ENCODE measurements at regions not wholly inside any gene's neighbourhood (a gene's known extent, or its start where the extent isn't known, plus 50 kb on each side); places are given as distances from the start of the nearest gene placed in this dataset.

DNA sequence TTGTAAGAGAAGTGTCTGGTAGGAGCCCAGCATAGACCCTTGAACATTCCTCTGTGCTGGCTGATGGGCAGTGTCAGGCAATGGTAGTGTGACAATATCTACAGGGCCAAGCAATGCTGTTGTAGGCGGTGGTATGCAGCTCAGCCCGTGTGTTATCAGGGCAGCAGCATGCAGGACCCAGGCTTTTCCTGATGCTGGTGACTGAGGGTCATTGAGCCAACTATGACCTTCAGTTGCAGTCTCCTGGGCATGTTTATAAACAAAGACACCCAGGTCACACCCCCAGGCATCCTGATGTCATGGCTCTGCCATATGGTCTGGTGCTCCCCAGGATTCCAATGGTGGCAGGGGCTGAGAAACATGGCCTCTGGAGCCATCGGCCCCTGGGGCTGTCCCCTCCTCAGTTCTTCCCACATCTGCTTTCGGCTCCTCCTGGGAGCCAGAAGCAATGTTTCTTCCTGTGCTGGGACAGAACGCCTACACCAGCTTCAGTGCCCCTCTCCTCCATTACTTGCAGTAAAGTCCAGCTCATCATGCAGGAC lies 518.0 kb upstream of the HS6ST1 start:
- DNase-seq = no peak

DNA sequence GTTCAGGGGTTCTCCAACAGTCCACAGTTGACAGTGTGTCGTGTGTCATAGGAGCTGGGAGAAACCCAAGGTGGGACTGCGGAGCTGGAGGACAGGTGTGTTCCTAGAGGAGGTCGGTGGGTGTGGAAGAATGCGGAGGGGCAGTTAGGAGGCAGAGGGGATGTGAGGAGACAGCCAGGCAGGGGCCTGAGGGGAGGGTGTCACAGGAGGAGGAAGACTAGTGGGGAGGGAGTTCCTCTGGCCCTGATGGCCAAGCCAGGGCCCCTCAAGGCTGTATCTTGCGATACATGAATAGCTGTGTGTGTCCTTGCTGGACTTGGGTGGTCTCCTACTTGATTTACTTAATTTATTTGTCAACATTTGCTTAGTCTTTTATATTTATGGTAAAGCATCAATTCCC lies 519.6 kb upstream of the HS6ST1 start:
- no peak for DNase-seq

DNA sequence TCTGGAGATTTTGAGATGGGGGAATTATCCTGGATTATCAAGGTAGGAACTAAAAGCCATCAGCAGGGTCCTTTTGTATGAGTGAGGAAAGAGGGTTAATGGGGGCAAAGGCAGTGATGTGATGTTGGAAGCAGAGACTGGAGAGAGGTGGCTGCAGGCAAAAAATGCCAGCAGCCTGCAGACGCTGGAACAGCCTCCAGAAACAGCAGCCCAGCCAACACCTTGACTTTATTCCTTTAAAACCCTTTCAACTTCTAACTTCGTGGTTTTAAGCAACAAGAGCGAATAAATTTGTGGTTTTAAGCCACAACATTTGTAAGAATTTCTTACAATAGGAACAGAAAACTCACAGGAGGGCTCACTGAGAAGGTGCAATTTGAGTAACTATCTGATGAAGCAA lies 523.1 kb upstream of the HS6ST1 start:
- no peak for DNase-seq

GRCh38 chr2:128867311-128867710 lies 548.6 kb upstream of the HS6ST1 start:
- no peak for DNase-seq

- DNase-seq = no peak
Measured at GRCh38 chr2:128867936-128868636, 549.4 kb upstream of the HS6ST1 start.

- no peak for DNase-seq
Measured at GRCh38 chr2:128868686-128869551, 550.3 kb upstream of the HS6ST1 start.

DNA sequence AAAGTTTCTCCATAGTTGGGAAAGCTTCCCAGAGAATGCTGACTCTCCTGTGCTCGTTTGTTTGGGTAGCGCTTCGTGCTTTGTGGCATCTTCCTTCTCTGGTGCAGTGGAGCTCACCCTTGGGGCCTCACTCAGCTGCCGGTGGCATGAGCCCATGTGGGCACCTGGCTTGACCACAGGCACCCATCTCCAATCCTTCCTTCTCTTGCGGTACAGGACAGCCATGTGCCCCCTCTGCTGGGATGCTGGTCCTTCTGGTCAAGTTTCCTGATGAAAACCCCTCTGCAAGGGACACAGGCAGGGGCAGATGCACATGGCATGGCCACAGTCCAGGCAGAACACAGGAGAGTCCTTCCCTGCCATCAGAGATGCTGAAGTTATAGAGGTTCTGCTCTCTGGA lies 555.9 kb upstream of the HS6ST1 start:
- DNase-seq = no peak

- no peak for DNase-seq
Measured at GRCh38 chr2:128876986-128877983, 558.6 kb upstream of the HS6ST1 start.

DNA sequence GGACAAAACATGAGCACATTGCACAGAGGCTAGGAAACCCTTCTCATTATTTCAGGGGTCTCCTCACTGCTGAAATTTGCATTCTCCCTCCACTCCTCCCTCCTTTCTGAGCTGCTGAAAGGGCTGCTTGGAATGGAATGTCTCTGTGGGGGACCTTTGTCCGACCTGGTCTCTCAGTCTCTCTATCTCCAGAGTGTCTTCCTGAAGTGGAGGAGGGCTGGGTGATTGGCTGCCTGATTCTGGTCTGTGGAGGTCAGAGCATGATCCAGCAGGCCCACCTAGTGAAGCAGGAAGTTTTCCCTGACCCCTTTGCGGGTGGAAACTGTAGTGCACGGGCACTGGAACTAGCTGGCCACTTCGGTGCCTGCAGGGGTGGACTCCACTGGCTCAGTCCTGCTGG lies 560.5 kb upstream of the HS6ST1 start:
- no peak for DNase-seq

- DNase-seq = no peak
Measured at GRCh38 chr2:128894896-128895295, 576.2 kb upstream of the HS6ST1 start.

DNA sequence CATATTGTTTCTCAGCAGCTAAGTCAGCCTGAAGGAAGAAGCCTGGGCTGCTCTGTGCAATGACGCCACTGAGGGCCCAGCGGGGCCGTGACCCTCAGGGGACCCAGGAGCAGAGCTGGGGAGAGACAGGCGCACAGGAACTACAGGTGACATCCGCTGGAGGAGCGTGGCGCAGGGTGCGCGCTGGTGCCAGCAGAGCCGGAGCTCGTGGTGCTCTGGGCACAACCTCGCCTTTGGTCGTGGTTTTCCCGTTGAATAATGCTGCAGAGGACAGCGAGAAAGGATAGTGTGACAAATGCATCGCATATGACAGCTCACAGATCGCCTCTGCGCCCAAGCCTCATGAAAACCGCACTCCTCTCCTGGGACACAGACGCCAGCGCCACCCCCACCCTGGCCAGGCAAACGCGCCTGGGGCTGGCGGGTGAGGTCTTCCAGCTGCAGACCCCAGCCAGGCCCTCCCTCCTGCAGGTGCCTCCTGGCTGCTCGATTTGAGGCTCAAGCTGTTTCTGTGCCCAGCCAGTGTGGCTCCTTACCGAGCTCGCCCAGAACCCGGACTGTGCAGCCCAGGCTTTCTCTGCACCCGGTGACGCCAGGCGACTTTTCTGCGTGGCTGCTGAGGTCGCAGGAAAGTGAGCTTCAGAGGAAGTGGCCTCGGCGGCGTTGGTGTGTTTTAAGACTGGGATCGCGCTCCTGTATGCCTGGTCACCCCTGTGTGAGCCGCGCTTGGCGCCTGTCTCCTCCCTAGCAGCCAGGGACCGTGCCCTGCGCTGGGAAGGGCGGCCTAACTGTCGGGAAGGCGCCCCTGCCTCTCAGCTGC lies 583.1 kb upstream of the HS6ST1 start:
- no peak for DNase-seq

DNA sequence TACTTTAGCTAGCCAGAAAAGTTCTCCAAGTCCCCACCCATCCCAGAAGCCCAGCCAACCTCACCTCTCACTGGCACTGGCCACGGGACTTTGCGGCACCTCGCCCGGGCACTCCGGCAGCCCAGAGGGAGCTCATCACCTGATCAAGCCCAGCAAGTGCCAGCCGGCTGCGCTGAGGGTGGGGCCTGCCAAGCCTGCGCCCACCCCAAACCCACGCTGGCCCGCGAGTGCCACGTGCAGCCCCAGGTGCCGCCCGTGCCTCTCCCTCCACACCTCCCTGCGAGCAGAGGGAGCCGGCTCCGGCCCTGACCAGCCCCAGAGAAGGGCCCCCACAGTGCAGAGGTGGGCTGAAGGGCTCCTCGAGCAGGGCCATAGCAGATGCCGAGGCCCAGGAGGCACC lies 585.0 kb upstream of the HS6ST1 start:
- DNase-seq = no peak

GRCh38 chr2:128911276-128911675 lies 592.6 kb upstream of the HS6ST1 start:
- DNase-seq = no peak

GRCh38 chr2:128914320-128914719 lies 595.7 kb upstream of the HS6ST1 start:
- no peak for DNase-seq

DNA sequence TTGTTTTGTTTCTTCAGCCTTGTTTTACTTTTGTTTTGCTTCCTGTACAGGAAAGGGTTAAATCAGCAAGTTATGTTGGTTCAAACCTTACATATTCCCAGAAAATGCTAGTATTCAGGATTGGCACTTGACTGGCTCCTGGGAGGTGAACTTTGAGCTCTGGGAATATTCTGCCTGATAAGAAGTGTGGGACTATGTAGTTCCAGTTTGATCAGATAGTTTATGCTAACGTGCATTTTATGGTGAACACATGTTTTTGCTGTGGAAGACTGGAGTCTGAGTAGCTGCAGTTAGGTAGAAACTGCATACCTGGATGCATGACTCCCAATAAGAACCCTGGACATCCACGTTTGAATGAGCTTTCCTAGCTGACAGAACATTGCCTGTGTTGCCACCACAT lies 603.1 kb upstream of the HS6ST1 start:
- DNase-seq = no peak

- no peak for DNase-seq
Measured at GRCh38 chr2:128922154-128922553, 603.5 kb upstream of the HS6ST1 start.

DNA sequence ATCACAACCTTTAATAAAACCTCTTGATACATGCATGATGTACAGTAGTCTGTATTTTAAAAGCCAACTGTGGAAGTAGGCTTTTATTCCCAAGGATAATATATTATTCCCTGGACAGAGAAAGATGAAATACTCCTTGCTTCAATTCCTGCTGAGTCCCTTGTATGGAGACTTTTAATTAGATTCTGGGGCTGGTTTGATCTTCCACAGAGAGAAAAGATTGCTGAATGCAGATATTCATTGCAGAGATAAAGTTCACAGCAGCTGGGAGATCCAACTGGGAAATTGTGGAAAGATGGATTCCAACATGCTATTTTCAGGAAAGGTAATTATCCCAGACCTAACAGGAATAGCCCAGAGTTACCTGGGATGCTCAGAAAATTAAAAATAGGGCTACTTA lies 607.0 kb upstream of the HS6ST1 start:
- DNase-seq = no peak

DNA sequence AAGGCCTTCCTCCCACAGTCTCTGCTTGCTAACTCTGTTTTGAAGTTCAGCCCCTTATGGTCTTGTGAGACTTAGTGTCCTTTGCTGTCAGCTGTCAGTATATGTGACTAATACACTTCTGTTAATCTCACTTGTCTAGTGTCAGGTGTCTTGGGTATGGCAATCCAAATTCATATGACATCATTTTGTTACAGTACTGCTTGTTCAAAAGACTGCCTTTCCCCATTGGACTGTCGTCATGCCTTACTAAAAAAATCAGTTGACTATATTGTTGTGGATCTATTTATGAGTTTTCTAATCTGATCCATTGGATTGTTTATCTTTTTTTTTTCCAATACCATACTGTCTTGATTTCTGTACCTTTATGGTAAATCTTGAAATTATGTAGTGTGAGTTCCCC lies 611.4 kb upstream of the HS6ST1 start:
- no peak for DNase-seq

DNA sequence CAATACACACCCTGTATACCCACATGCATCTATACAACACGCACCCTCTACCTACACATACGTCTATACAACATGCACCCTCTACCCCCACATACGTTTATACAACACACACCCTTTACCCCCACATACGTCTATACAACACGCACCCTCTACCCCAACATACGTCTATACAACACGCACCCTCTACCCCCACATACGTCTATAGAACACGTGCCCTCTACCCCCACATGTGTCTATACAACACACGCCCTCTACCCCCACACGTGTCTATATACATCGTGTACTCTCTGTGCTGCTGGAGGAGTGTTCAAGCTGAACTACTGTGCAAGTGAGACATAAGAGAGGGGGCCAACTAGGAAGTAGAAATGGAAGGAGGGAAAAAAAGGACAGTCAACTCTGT lies 621.7 kb upstream of the HS6ST1 start:
- DNase-seq = no peak

DNA sequence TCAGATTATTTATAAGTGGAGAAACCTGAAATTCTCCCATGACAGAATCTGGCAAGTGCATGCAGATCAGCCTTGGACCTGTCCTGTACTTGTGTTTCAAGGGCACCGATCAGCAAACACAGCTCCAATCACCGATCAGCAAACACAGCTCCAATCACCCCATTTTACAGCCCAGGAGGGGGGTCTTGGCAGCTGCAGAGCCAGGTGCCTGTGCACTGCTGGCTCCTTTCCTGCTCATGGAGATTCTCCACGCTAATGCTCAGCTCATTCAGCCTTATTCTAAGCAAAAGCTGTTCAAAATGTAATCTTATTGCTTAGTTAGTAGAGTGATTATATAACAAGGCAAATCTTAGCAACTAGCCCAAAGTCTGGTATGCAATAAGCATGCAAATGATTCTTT lies 623.1 kb upstream of the HS6ST1 start:
- no peak for DNase-seq

- no peak for DNase-seq
Measured at GRCh38 chr2:128949360-128949759, 630.7 kb upstream of the HS6ST1 start.

DNA sequence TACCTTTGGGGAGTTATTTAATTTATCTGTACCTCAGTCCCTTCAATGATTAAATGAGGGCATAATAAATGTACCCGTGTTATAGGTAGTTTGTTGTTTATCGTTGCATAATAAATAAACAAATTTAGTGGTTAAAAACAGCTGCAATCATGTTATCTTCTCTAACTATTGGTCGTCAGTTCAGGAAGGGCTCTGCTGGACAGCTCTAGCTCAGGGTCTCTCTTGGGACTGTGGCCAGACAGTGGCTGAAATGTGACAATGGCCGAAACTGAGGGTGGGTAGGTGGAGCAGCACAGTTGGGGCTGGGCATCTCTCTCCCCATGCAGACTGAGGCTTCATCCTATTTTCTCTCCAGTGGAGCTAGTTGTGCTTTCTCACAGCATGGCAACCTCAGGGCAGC lies 632.1 kb upstream of the HS6ST1 start:
- DNase-seq = no peak

Measured in NCI-H510A treated with DMSO at 0.1 percent for 48 hours (cell line).